OCI-LY7 (cell line): ENCODE measurements at regions not wholly inside any gene's neighbourhood (a gene's known extent, or its start where the extent isn't known, plus 50 kb on each side); places are given as distances from the start of the nearest gene placed in this dataset.

Experiments
- BruUV-seq: library from RNA; stranded (reverse); fragments of 400-500 nt; replicated peaks from 2 replicates; lab custom pipeline; 2021; lab: Mats Ljungman, UMichigan
- CTCF ChIA-PET: fragments of 300-600 bp; sonication (Branson Sonifier 250); formaldehyde crosslinking; loops from one replicate; lab custom pipeline; 2022; ENCODE audit warnings: antibody characterized with exemption; ENCODE audit not compliant: unreplicated experiment; lab: Charles Lee
- POLR2A ChIA-PET: fragments of 300-600 bp; sonication (Branson Sonifier 250); formaldehyde crosslinking; loops from one replicate; lab custom pipeline; 2022; ENCODE audit warnings: antibody characterized with exemption; lab: Charles Lee
- DNase-seq: peaks from one replicate; pipeline ENCODE4 v3.0.0-alpha.2; 2015; ENCODE audit warnings: low spot score
- H2AFZ ChIP-seq: fragments of 200-600 bp; sonication (generic), shearing (Covaris generic); 2 replicates; pipeline ENCODE4 v1.6.1; 2014; ENCODE audit warnings: mild to moderate bottlenecking, antibody characterized with exemption, low read length, moderate library complexity
- H3K27ac ChIP-seq: fragments of 200-600 bp; sonication (generic); 2 replicates; pipeline ENCODE4 v1.5.1; 2014; ENCODE audit warnings: mixed run types, low read depth, mild to moderate bottlenecking, moderate library complexity, low read length, inconsistent platforms; ENCODE audit not compliant: poor library complexity, severe bottlenecking
- H3K36me3 ChIP-seq: fragments of 200-600 bp; sonication (generic); 2 replicates; pipeline ENCODE4 v1.6.1; 2014; ENCODE audit warnings: mild to moderate bottlenecking, antibody characterized with exemption, low read length, moderate library complexity, mixed read lengths; ENCODE audit not compliant: insufficient read depth
- H3K4me1 ChIP-seq: fragments of 200-600 bp; sonication (generic); 2 replicates; pipeline ENCODE4 v1.5.1; 2014; ENCODE audit warnings: mild to moderate bottlenecking, low read length; ENCODE audit not compliant: insufficient read depth, poor library complexity, severe bottlenecking
- H3K4me2 ChIP-seq: fragments of 200-600 bp; sonication (generic); 2 replicates; pipeline ENCODE4 v1.6.1; 2014; ENCODE audit warnings: mild to moderate bottlenecking, low read length
- H3K4me3 ChIP-seq: fragments of 200-600 bp; sonication (generic); 2 replicates; pipeline ENCODE4 v1.5.1; 2014; ENCODE audit warnings: mild to moderate bottlenecking, low read depth, low read length; ENCODE audit not compliant: poor library complexity, severe bottlenecking
- H3K79me2 ChIP-seq: fragments of 200-600 bp; sonication (generic); 2 replicates; pipeline ENCODE4 v1.6.1; 2016; ENCODE audit warnings: low read depth, mild to moderate bottlenecking, low read length, moderate library complexity, mixed read lengths; ENCODE audit not compliant: insufficient read depth
- H3K9me2 ChIP-seq: fragments of 200-600 bp; sonication (generic); 2 replicates; pipeline ENCODE4 v1.6.1; 2016; ENCODE audit warnings: mild to moderate bottlenecking, low read length, mixed read lengths; ENCODE audit not compliant: insufficient read depth
- H3K9me3 ChIP-seq: fragments of 200-600 bp; sonication (generic); 2 replicates; pipeline ENCODE4 v1.6.1; 2014; ENCODE audit warnings: mild to moderate bottlenecking, mixed run types, low read length, mixed read lengths
- H4K20me1 ChIP-seq: fragments of 200-600 bp; sonication (generic); 2 replicates; pipeline ENCODE4 v1.6.1; 2014; ENCODE audit warnings: mild to moderate bottlenecking, antibody characterized with exemption, low read length, moderate library complexity, mixed read lengths; ENCODE audit not compliant: insufficient read depth
- EZH2phosphoT487 ChIP-seq: fragments of 200-600 bp; sonication (generic); IDR thresholded peaks from 2 replicates; pipeline ENCODE4 v1.6.1; 2018; ENCODE audit warnings: low read depth, borderline replicate concordance, mild to moderate bottlenecking, mixed run types, antibody characterized with exemption, low read length, moderate library complexity, mixed read lengths
- intact Hi-C: fragments of 100-400 bp; cut with micrococcal nuclease; formaldehyde crosslinking; loops from one replicate; pipeline ENCODE4 v1.10.0; 2022; ENCODE audit not compliant: unreplicated experiment
- TF ChIP-seq, protein P1 (sequence below): fragments of 200-600 bp; sonication (generic); conservative IDR thresholded peaks from 2 replicates; pipeline ENCODE4 v1.5.1; 2014; ENCODE audit warnings: mild to moderate bottlenecking, antibody characterized with exemption, low read length, moderate library complexity, mixed read lengths

DNA sequence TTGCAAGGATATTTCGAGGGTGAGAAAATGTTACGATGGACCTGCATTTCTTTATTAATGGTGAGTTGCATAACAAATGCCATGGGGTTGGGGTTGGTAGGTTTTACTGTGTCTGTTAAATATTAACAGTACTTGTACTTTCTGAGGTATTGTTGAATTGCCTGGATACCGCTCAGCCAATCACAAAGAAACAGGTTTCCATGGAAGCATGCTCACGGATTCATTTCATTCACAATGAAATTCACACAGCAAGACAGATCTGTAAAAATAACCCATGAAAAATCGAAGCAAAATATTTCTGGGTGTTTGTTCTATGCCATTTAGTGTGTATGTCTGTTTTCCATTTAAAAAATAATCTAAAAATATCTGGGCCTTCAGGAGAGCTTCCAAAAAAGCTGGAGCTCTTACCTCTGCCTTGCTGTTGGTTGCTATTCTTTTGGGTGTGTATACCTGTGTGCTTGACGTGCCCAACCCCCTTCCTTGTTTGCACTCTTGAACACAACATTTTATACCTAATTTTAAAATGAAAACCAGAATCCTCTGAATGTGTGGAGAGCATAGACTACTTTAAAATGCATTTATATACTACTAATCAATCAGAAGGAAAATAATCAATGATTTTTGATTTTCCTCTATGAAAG lies 479.8 kb upstream of the TBL1XR1 start:
- Histone ChIP-seq H3K4me1 (no peaks in the 10 kb centered on the region), H3K9me3 (no peaks in the 10 kb centered on the region), H4K20me1 (no peaks in the 10 kb centered on the region), H3K36me3 (no peaks in the 10 kb centered on the region), H2AFZ (no peak overlapping the region), H3K4me3 (no peak overlapping the region), H3K9me2 (no peaks in the 10 kb centered on the region), H3K79me2 (no peaks in the 10 kb centered on the region), H3K27ac (no peak overlapping the region), H3K4me2 (no peak overlapping the region)
- no peak for DNase-seq
- ChIA-PET CTCF (no interaction called here), POLR2A (interaction anchor here (0.6 to 1.3 kb wide), 2 partner anchors 14 to 134 kb away, joined by 3 to 4 read pairs; no protein-coding TSS in a partner anchor)
- intact Hi-C loops = no loop called here
- BruUV-seq = no TSS peak
- TF ChIP-seq, protein P1, sequence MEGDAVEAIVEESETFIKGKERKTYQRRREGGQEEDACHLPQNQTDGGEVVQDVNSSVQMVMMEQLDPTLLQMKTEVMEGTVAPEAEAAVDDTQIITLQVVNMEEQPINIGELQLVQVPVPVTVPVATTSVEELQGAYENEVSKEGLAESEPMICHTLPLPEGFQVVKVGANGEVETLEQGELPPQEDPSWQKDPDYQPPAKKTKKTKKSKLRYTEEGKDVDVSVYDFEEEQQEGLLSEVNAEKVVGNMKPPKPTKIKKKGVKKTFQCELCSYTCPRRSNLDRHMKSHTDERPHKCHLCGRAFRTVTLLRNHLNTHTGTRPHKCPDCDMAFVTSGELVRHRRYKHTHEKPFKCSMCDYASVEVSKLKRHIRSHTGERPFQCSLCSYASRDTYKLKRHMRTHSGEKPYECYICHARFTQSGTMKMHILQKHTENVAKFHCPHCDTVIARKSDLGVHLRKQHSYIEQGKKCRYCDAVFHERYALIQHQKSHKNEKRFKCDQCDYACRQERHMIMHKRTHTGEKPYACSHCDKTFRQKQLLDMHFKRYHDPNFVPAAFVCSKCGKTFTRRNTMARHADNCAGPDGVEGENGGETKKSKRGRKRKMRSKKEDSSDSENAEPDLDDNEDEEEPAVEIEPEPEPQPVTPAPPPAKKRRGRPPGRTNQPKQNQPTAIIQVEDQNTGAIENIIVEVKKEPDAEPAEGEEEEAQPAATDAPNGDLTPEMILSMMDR = no peak
- TF ChIP-seq EZH2phosphoT487 = no peak

DNA sequence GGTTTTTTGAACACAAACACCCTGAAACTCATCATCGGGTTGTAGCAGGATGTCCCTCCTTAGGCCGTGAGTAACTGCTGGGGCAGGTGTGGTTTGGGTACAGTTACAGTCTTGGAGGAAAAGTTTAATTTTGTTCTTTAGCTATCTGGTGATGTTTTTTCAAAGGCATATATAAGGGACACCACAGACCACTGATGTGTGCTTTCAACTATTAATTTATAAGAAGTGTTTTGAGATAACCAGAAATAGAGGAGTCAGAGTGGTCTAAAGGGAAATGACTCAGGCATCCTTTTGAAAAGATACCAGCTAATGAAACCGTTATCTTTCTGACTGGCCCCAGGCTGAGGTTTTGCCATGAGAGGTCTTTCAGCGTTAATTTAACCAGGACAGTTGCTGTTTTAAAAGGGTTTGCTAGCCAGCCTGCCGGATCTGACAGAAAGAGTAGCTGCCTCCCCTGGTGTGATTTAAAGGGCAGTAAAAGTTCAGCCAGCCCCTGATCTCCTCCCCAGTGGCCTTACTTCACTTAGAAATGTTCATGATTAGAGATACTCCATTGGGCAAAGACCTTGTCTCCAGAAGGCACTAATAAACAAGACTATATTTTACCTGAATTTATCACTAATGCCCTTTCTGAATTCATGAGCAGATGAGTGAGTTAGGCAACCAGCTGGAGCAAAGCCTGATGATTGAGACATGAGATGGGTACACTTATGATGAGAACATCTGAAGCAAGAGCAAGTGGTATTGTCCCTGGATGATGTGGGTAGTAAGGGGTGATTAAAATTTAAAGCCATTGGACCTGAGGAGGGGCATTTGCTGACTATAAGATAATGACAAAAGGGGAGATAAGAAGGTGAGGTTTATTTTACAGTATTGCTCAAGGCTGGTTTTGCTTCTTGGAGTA lies 482.5 kb upstream of the TBL1XR1 start:
- Histone ChIP-seq H3K36me3 (no peaks in the 10 kb centered on the region), H3K79me2 (no peaks in the 10 kb centered on the region), H3K9me2 (no peaks in the 10 kb centered on the region), H3K4me2 (no peak overlapping the region), H3K4me3 (no peak overlapping the region), H2AFZ (no peak overlapping the region), H3K4me1 (no peaks in the 10 kb centered on the region), H3K9me3 (no peaks in the 10 kb centered on the region), H3K27ac (no peak overlapping the region), H4K20me1 (no peaks in the 10 kb centered on the region)
- BruUV-seq = no TSS peak
- intact Hi-C loops = no loop called here
- ChIA-PET POLR2A (interaction anchor here (0.6 to 0.9 kb wide), 2 partner anchors 10 to 275 kb away, joined by 3 to 4 read pairs; no protein-coding TSS in a partner anchor), CTCF (no interaction called here)
- DNase-seq = no peak
- TF ChIP-seq, protein P1 = no peak
- TF ChIP-seq EZH2phosphoT487 = no peak

DNA sequence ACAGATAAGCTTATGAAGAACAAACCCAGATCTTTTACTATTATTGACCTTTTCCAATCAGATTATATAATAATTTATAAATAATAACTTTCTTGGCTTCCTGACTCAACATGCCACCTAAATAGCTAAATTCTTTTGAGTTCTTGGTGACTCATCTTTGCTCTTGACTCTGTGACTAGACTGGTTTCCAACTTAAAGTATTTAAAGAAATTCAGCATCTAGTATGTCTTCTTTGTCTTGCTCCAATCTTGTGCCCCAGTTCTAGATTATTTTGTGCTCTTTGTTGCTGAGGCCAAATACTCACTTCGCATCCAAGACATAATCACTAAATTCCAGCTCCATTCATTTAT lies 483.2 kb upstream of the TBL1XR1 start:
- no peak for DNase-seq
- H3K9me2 ChIP-seq = no peaks in the 10 kb centered on the region
- H3K36me3 ChIP-seq = no peaks in the 10 kb centered on the region
- no peak overlapping the region for H2AFZ ChIP-seq
- no peak overlapping the region for H3K4me2 ChIP-seq
- intact Hi-C loops = no loop called here
- TF ChIP-seq EZH2phosphoT487 = no peak
- TF ChIP-seq, protein P1 = no peak
- ChIA-PET POLR2A (interaction anchor here (0.6 to 0.9 kb wide), 2 partner anchors 9 to 276 kb away, joined by 3 to 4 read pairs; no protein-coding TSS in a partner anchor), CTCF (no interaction called here)
- no peak overlapping the region for H3K27ac ChIP-seq
- no peaks in the 10 kb centered on the region for H3K9me3 ChIP-seq
- no peaks in the 10 kb centered on the region for H4K20me1 ChIP-seq
- no peak overlapping the region for H3K4me3 ChIP-seq
- BruUV-seq = no TSS peak
- H3K4me1 ChIP-seq = no peaks in the 10 kb centered on the region
- H3K79me2 ChIP-seq = no peaks in the 10 kb centered on the region
